ENCODE measurements at regions not wholly inside any gene's neighbourhood (a gene's known extent, or its start where the extent isn't known, plus 50 kb on each side); places are given as distances from the start of the nearest gene placed in this dataset.

DNA sequence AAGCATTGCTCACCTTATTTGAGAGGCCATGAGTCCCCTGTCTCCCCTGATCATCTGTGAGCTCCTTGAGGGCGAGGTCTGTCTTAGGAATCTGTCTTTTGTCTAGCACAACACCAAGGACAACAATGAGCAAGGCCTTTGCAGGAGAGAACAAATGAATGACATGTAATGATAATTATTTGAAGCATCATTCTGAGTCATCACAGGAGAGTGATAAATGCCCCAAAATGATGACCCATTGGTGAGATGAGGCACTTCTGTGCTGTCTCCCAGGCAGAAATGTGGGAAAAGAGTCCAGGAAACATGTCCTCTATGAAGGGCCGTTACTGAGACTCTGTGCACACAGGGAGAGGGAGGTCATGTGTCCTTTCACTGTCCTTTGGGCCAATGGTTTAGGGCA, 105.2 kb upstream of the LRFN2 start:
- TF ChIP-seq, protein P1, sequence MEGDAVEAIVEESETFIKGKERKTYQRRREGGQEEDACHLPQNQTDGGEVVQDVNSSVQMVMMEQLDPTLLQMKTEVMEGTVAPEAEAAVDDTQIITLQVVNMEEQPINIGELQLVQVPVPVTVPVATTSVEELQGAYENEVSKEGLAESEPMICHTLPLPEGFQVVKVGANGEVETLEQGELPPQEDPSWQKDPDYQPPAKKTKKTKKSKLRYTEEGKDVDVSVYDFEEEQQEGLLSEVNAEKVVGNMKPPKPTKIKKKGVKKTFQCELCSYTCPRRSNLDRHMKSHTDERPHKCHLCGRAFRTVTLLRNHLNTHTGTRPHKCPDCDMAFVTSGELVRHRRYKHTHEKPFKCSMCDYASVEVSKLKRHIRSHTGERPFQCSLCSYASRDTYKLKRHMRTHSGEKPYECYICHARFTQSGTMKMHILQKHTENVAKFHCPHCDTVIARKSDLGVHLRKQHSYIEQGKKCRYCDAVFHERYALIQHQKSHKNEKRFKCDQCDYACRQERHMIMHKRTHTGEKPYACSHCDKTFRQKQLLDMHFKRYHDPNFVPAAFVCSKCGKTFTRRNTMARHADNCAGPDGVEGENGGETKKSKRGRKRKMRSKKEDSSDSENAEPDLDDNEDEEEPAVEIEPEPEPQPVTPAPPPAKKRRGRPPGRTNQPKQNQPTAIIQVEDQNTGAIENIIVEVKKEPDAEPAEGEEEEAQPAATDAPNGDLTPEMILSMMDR (IDR thresholded peaks at IDR 0.05; ENCODE audit: control extremely low read depth in 1 of 3, insufficient read depth in 1 of 3, low read depth in 1 of 3, low read length in 3 of 3), result no peak
- TF ChIP-seq TAF7 (optimal IDR thresholded peaks at IDR 0.05; ENCODE audit: borderline replicate concordance, low read depth, low read length) (no peak), RNF2 (IDR thresholded peaks at IDR 0.05; ENCODE audit: borderline replicate concordance, low read depth, low read length, missing control alignments, poor library complexity, severe bottlenecking) (no peak)
- TF ChIP-seq, protein P2, sequence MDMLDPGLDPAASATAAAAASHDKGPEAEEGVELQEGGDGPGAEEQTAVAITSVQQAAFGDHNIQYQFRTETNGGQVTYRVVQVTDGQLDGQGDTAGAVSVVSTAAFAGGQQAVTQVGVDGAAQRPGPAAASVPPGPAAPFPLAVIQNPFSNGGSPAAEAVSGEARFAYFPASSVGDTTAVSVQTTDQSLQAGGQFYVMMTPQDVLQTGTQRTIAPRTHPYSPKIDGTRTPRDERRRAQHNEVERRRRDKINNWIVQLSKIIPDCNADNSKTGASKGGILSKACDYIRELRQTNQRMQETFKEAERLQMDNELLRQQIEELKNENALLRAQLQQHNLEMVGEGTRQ (IDR thresholded peaks at IDR 0.05; ENCODE audit: low read length), result no peak
